ENCODE measurements at regions not wholly inside any gene's neighbourhood (a gene's known extent, or its start where the extent isn't known, plus 50 kb on each side); places are given as distances from the start of the nearest gene placed in this dataset.

DNA sequence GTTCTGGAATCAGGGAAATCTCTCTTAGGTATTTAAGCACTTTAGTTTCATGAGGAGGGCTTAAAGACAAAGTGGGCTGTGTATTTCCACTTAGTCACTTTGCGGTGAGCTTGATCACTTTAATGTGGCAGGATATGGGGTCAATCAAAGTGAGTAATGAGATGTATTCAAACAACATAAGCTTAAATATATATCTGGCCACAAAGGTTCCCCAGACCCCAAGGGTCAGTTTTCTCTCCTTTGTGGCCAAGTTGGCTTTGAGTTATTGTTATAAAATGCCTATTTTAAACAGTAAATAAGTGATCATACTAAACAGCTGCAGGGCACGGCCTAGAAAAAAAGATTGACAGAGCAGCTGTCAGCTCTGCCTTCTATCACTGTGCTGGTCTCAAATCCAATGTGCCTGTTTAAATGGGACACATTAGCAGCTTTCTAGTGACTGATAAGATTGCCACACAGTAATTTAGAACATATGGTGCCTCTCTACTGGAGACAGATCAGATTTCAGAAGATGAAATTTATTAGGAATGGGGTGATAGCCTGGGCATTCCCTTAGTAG is 363.9 kb downstream of the AGTPBP1 start:
- Mint-ChIP-seq H3K36me3 (ENCODE audit: insufficient read depth) (no peaks in the 10 kb centered on the region), H3K27ac (no peak overlapping the region)

GRCh38 chr9:85368781-85369180 is 373.0 kb downstream of the AGTPBP1 start:
- no peak for TF ChIP-seq CTCF (IDR thresholded peaks at IDR 0.05; ENCODE audit: unreplicated experiment)
- Mint-ChIP-seq H3K4me1 (ENCODE audit: low read depth) (no peaks in the 10 kb centered on the region), H3K36me3 (ENCODE audit: insufficient read depth) (no peaks in the 10 kb centered on the region), H3K27ac (no peak overlapping the region), H3K4me3 (ENCODE audit: low read depth) (no peak overlapping the region), H3K27me3 (no peaks in the 10 kb centered on the region), H3K9me3 (ENCODE audit: low read depth) (no peaks in the 10 kb centered on the region)
- no peak for DNase-seq (ENCODE audit: low spot score, unreplicated experiment)

More for the DNA sequence above, 363.9 kb downstream of the AGTPBP1 start:
- no peak for DNase-seq (ENCODE audit: low spot score, unreplicated experiment)
- no peak overlapping the region for H3K4me3 Mint-ChIP-seq (ENCODE audit: low read depth)
- peaks cover 29% of the 10 kb centered on the region for H3K4me1 Mint-ChIP-seq (ENCODE audit: low read depth)
- TF ChIP-seq CTCF (IDR thresholded peaks at IDR 0.05; ENCODE audit: unreplicated experiment) = no peak
- H3K9me3 Mint-ChIP-seq (ENCODE audit: low read depth) = no peaks in the 10 kb centered on the region
- peaks cover 3% of the 10 kb centered on the region for H3K27me3 Mint-ChIP-seq

DNA sequence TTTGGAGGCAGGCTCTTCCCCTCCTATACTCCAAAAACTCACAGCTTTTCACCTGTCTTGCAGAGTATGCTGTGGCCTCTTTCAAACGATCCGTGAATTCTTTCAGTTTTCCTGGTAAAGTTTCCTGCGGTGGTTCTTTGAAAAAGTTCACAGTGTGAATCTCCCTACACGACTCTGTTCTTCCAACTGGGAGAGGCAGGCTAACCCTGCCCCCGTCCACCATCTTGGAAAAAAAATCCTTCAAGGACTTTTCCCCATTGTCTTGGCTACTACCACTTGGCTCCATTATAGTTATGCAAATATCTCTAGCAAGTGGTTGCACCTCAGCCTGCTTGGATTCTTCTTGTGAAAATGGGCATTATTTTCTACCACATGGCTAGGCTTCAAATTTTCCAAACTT is 382.6 kb downstream of the AGTPBP1 start:
- no peak for DNase-seq (ENCODE audit: low spot score, unreplicated experiment)
- peaks cover 22% of the 10 kb centered on the region for H3K9me3 Mint-ChIP-seq (ENCODE audit: low read depth)
- no peaks in the 10 kb centered on the region for H3K27me3 Mint-ChIP-seq
- H3K4me3 Mint-ChIP-seq (ENCODE audit: low read depth) = no peak overlapping the region
- H3K4me1 Mint-ChIP-seq (ENCODE audit: low read depth) = no peaks in the 10 kb centered on the region
- TF ChIP-seq CTCF (IDR thresholded peaks at IDR 0.05; ENCODE audit: unreplicated experiment) = no peak
- H3K27ac Mint-ChIP-seq = no peak overlapping the region
- H3K36me3 Mint-ChIP-seq (ENCODE audit: insufficient read depth) = no peaks in the 10 kb centered on the region

- Mint-ChIP-seq H3K36me3 (ENCODE audit: insufficient read depth) (no peaks in the 10 kb centered on the region), H3K4me1 (ENCODE audit: low read depth) (no peaks in the 10 kb centered on the region), H3K27ac (no peak overlapping the region), H3K27me3 (peaks cover 2% of the 10 kb centered on the region), H3K9me3 (ENCODE audit: low read depth) (peaks cover 4% of the 10 kb centered on the region), H3K4me3 (ENCODE audit: low read depth) (no peak overlapping the region)
- no peak for TF ChIP-seq CTCF (IDR thresholded peaks at IDR 0.05; ENCODE audit: unreplicated experiment)
- no peak for DNase-seq (ENCODE audit: low spot score, unreplicated experiment)
Observed at GRCh38 chr9:85349046-85349445, 392.7 kb downstream of the AGTPBP1 start.

GRCh38 chr9:85347541-85347940 is 394.2 kb downstream of the AGTPBP1 start:
- H3K4me1 Mint-ChIP-seq (ENCODE audit: low read depth) = no peaks in the 10 kb centered on the region
- TF ChIP-seq CTCF (IDR thresholded peaks at IDR 0.05; ENCODE audit: unreplicated experiment) = no peak
- no peaks in the 10 kb centered on the region for H3K36me3 Mint-ChIP-seq (ENCODE audit: insufficient read depth)
- peaks cover 10% of the 10 kb centered on the region for H3K27me3 Mint-ChIP-seq
- H3K9me3 Mint-ChIP-seq (ENCODE audit: low read depth) = peaks cover 4% of the 10 kb centered on the region
- H3K27ac Mint-ChIP-seq = no peak overlapping the region
- H3K4me3 Mint-ChIP-seq (ENCODE audit: low read depth) = no peak overlapping the region
- DNase-seq (ENCODE audit: low spot score, unreplicated experiment) = no peak
